ENCODE measurements at regions not wholly inside any gene's neighbourhood (a gene's known extent, or its start where the extent isn't known, plus 50 kb on each side); places are given as distances from the start of the nearest gene placed in this dataset.
"Not testable (repeated sequence)": the region's sequence is repeated elsewhere in the genome, so short reads cannot be mapped to it uniquely, and the experiment has no call there.

DNA sequence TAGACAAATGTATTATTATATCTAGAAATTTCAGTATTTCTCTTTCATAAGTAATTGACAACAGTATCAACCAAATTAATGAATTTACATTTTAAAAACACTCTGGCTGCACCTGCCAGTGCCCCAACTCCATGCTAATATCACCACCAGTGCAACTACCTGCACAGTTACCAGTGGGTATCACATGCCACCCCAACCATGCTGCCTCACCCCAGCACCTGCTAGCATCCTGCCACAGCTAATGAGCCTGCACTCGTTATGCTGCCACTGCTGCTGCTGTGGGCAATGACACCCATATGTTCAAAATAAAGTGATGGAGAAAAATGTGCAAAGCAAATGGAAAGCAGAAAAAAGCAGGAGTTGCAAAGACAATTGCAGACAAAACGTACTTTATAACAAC, 855.9 kb upstream of the MANEA start:
- Histone ChIP-seq H3K4me3 (ENCODE audit: low read length) (no peak overlapping the region), H3K27ac (ENCODE audit: low read length) (no peak overlapping the region), H3K27me3 (ENCODE audit: control insufficient read depth, insufficient read depth, low read length) (no peaks in the 10 kb centered on the region), H3K4me1 (ENCODE audit: control insufficient read depth, insufficient read depth, low read length) (no peaks in the 10 kb centered on the region; the same call in 1 of the 2 replicates), H3K36me3 (ENCODE audit: control insufficient read depth, insufficient read depth, low read length) (no peaks in the 10 kb centered on the region), H3K9me3 (ENCODE audit: control insufficient read depth, insufficient read depth, low read length) (no peaks in the 10 kb centered on the region)
- no CpG with 5 or more reads among the region's 2 CpGs for WGBS (ENCODE audit: insufficient coverage, insufficient read length)
- DNase-seq (ENCODE audit: low read depth, low spot score): no peak

DNA sequence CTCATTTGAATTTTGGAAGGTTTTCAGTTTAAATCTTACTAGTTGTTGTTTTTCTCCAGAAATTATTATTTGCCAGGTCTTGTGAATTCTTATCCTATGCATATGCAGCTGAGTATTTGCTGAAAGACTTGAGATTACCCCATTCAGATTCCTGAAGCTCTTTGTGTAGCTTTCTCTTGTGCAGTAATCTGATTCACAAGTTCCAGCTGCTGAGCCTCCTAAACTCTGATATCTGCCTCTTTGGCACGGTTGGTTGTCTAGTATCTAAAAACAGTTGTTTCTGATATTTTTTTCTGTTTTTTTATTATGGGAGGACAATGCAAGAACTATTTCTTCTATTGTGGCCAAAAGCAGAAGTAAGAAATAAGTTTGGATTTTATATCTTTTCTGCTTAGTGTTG, 863.9 kb upstream of the MANEA start:
- no peaks in the 10 kb centered on the region for H3K36me3 ChIP-seq (ENCODE audit: control insufficient read depth, insufficient read depth, low read length)
- H3K27me3 ChIP-seq (ENCODE audit: control insufficient read depth, insufficient read depth, low read length): no peaks in the 10 kb centered on the region
- no CpG with 5 or more reads among the region's 1 CpG for WGBS (ENCODE audit: insufficient coverage, insufficient read length)
- no peak overlapping the region for H3K4me3 ChIP-seq (ENCODE audit: low read length)
- no peaks in the 10 kb centered on the region for H3K4me1 ChIP-seq (ENCODE audit: control insufficient read depth, insufficient read depth, low read length)
- DNase-seq (ENCODE audit: low read depth, low spot score): no peak
- H3K27ac ChIP-seq (ENCODE audit: low read length): no peak overlapping the region
- no peaks in the 10 kb centered on the region for H3K9me3 ChIP-seq (ENCODE audit: control insufficient read depth, insufficient read depth, low read length)

DNA sequence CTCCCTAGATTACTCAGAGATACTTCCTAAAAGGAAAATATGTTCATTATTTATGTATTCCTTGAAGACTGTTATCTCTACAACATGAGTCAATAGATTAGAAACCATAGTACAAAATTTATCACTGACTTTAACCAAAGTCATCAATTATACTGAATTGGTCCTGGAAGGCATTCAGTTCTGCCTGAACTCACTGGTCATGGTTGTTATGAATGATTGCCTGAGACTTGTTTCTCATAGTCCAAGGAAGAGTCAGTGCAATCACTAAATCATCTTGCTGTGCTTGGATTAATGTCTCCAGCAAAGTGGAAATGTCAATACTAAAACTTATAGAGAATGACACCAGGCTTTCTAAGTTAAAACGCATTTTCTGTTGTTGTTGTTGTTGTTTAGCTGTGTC, 878.6 kb upstream of the MANEA start:
- Histone ChIP-seq H3K4me3 (ENCODE audit: low read length) (no peak overlapping the region), H3K36me3 (ENCODE audit: control insufficient read depth, insufficient read depth, low read length) (no peaks in the 10 kb centered on the region), H3K9me3 (ENCODE audit: control insufficient read depth, insufficient read depth, low read length) (no peaks in the 10 kb centered on the region), H3K27ac (ENCODE audit: low read length) (no peak overlapping the region), H3K4me1 (ENCODE audit: control insufficient read depth, insufficient read depth, low read length) (no peaks in the 10 kb centered on the region), H3K27me3 (ENCODE audit: control insufficient read depth, insufficient read depth, low read length) (no peaks in the 10 kb centered on the region)
- DNase-seq (ENCODE audit: low read depth, low spot score): no peak
- no CpG with 5 or more reads among the region's 1 CpG for WGBS (ENCODE audit: insufficient coverage, insufficient read length)

- not testable (repeated sequence) for H3K27ac ChIP-seq (ENCODE audit: low read length); H3K4me3 ChIP-seq (ENCODE audit: low read length); H3K36me3 ChIP-seq (ENCODE audit: control insufficient read depth, insufficient read depth, low read length); H3K27me3 ChIP-seq (ENCODE audit: control insufficient read depth, insufficient read depth, low read length); DNase-seq (ENCODE audit: low read depth, low spot score); H3K4me1 ChIP-seq (ENCODE audit: control insufficient read depth, insufficient read depth, low read length); H3K9me3 ChIP-seq (ENCODE audit: control insufficient read depth, insufficient read depth, low read length)
- no CpG with 5 or more reads among the region's 6 CpGs for WGBS (ENCODE audit: insufficient coverage, insufficient read length)
Measured at GRCh38 chr6:94687255-94687654, 890.1 kb upstream of the MANEA start.

DNA sequence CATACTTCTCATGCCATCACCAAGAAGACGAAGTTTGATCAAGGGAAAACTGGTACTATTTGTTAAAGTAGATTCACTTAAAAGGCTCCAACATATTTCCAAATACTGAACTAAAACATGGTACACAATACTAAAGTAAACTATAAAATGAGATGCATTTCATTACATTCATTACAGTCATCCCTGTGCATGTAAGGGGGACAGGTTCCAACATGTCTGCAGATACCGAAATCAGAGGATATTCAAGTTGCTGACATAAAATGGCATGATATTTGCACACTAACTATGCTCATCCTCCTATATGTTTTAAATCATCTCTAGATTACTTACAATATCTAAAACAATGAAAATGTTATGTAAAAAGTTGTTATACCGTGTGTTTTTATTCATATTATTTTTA, 893.9 kb upstream of the MANEA start:
- no peak for DNase-seq (ENCODE audit: low read depth, low spot score)
- H3K4me1 ChIP-seq (ENCODE audit: control insufficient read depth, insufficient read depth, low read length): no peaks in the 10 kb centered on the region
- H3K36me3 ChIP-seq (ENCODE audit: control insufficient read depth, insufficient read depth, low read length): no peaks in the 10 kb centered on the region
- no peak overlapping the region for H3K4me3 ChIP-seq (ENCODE audit: low read length)
- H3K27ac ChIP-seq (ENCODE audit: low read length): no peak overlapping the region
- no CpG with 5 or more reads among the region's 3 CpGs for WGBS (ENCODE audit: insufficient coverage, insufficient read length)
- no peaks in the 10 kb centered on the region for H3K27me3 ChIP-seq (ENCODE audit: control insufficient read depth, insufficient read depth, low read length)
- H3K9me3 ChIP-seq (ENCODE audit: control insufficient read depth, insufficient read depth, low read length): no peaks in the 10 kb centered on the region

DNA sequence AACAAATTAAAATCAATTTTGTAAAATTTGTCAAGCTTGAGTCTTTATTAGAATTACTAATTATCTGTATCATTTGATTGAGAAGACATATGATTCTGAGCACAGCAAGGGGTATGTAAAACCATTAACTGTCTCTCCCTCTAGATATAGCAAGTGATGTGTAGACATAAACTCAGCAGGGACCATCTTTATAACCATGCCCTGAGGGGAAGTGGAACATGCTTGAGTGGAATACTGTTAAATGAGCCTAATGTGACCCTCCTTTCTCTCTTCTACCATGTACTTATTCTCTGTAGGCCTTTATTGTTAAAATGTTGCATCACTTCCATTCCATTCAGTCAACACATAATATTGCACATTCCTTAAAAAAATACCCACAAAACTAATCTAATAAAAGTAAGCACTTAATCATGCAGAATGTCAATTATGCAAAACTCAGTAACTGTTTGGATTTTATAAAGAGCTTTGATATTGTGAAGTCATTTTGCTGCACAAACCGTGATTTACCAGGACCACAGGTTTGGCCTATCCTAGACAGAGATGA, 896.6 kb upstream of the MANEA start:
- no peaks in the 10 kb centered on the region for H3K4me1 ChIP-seq (ENCODE audit: control insufficient read depth, insufficient read depth, low read length)
- no peaks in the 10 kb centered on the region for H3K9me3 ChIP-seq (ENCODE audit: control insufficient read depth, insufficient read depth, low read length)
- no peaks in the 10 kb centered on the region for H3K36me3 ChIP-seq (ENCODE audit: control insufficient read depth, insufficient read depth, low read length)
- DNase-seq (ENCODE audit: low read depth, low spot score): no peak
- no CpG with 5 or more reads among the region's 1 CpG for WGBS (ENCODE audit: insufficient coverage, insufficient read length)
- no peak overlapping the region for H3K27ac ChIP-seq (ENCODE audit: low read length)
- no peak overlapping the region for H3K4me3 ChIP-seq (ENCODE audit: low read length)
- H3K27me3 ChIP-seq (ENCODE audit: control insufficient read depth, insufficient read depth, low read length): no peaks in the 10 kb centered on the region

GRCh38 chr6:94673251-94673650, 904.1 kb upstream of the MANEA start:
- no CpG with 5 or more reads among the region's 1 CpG for WGBS (ENCODE audit: insufficient coverage, insufficient read length)
- no peak for DNase-seq (ENCODE audit: low read depth, low spot score)
- H3K27ac ChIP-seq (ENCODE audit: low read length): no peak overlapping the region
- no peak overlapping the region for H3K4me3 ChIP-seq (ENCODE audit: low read length)
- no peaks in the 10 kb centered on the region for H3K27me3 ChIP-seq (ENCODE audit: control insufficient read depth, insufficient read depth, low read length)
- H3K9me3 ChIP-seq (ENCODE audit: control insufficient read depth, insufficient read depth, low read length): no peaks in the 10 kb centered on the region; the same call in 1 of the 2 replicates
- H3K4me1 ChIP-seq (ENCODE audit: control insufficient read depth, insufficient read depth, low read length): peaks cover 2% of the 10 kb centered on the region
- H3K36me3 ChIP-seq (ENCODE audit: control insufficient read depth, insufficient read depth, low read length): no peaks in the 10 kb centered on the region

GRCh38 chr6:94670017-94670416, 907.3 kb upstream of the MANEA start:
- DNase-seq (ENCODE audit: low read depth, low spot score): no peak
- Histone ChIP-seq H3K27ac (ENCODE audit: low read length) (no peak overlapping the region), H3K9me3 (ENCODE audit: control insufficient read depth, insufficient read depth, low read length) (no peaks in the 10 kb centered on the region; the same call in 1 of the 2 replicates), H3K4me1 (ENCODE audit: control insufficient read depth, insufficient read depth, low read length) (peaks cover 2% of the 10 kb centered on the region), H3K4me3 (ENCODE audit: low read length) (no peak overlapping the region), H3K27me3 (ENCODE audit: control insufficient read depth, insufficient read depth, low read length) (no peaks in the 10 kb centered on the region), H3K36me3 (ENCODE audit: control insufficient read depth, insufficient read depth, low read length) (no peaks in the 10 kb centered on the region)
- WGBS (ENCODE audit: insufficient coverage, insufficient read length): no CpG with 5 or more reads among the region's 3 CpGs

DNA sequence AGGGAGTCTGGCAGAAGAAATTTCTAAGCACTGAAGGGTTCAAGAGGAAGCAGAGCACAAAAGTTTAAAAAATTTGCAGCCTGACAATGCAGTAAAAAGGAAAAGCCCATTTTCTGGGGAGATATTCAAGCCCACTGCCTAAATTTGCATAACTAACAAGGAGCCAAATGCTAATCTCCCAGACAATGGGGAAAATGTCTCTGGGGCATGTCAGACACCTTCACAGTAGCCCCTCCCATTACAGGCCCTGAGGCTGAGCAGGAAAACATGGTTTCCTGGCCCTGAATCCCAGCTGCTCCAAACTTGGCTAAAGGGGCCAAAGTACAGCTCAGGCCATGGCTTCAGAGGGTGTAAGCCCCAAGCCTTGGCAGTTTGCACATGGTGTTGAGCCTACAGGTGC, 908.5 kb upstream of the MANEA start:
- Histone ChIP-seq H3K27ac (ENCODE audit: low read length) (no peak overlapping the region), H3K4me1 (ENCODE audit: control insufficient read depth, insufficient read depth, low read length) (peaks cover 2% of the 10 kb centered on the region), H3K36me3 (ENCODE audit: control insufficient read depth, insufficient read depth, low read length) (no peaks in the 10 kb centered on the region), H3K9me3 (ENCODE audit: control insufficient read depth, insufficient read depth, low read length) (no peaks in the 10 kb centered on the region; the same call in 1 of the 2 replicates), H3K4me3 (ENCODE audit: low read length) (no peak overlapping the region), H3K27me3 (ENCODE audit: control insufficient read depth, insufficient read depth, low read length) (no peaks in the 10 kb centered on the region)
- no peak for DNase-seq (ENCODE audit: low read depth, low spot score)

DNA sequence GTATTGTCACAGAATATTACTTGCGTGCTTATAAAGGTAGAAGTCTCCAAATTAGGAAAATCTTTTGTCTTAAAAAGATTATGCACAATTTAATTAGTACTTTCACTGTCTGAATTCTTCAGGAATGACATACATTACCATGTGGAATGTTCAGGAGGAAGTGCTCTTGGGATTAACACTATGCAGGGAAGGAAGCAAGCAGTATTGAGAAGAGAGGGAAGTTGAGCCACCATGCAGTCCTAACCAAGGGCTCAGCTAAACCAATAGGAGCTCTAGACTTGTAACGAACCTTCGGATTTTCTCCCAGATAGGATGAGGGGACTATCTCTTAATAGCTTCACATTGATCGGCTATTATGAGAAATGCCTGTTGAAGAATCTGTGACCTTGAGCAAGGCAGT, 918.4 kb upstream of the MANEA start:
- H3K4me1 ChIP-seq (ENCODE audit: control insufficient read depth, insufficient read depth, low read length): no peaks in the 10 kb centered on the region
- H3K4me3 ChIP-seq (ENCODE audit: low read length): no peak overlapping the region
- no CpG with 5 or more reads among the region's 4 CpGs for WGBS (ENCODE audit: insufficient coverage, insufficient read length)
- H3K27ac ChIP-seq (ENCODE audit: low read length): no peak overlapping the region
- no peaks in the 10 kb centered on the region for H3K36me3 ChIP-seq (ENCODE audit: control insufficient read depth, insufficient read depth, low read length)
- no peaks in the 10 kb centered on the region for H3K9me3 ChIP-seq (ENCODE audit: control insufficient read depth, insufficient read depth, low read length)
- no peaks in the 10 kb centered on the region for H3K27me3 ChIP-seq (ENCODE audit: control insufficient read depth, insufficient read depth, low read length)
- no peak for DNase-seq (ENCODE audit: low read depth, low spot score)

DNA sequence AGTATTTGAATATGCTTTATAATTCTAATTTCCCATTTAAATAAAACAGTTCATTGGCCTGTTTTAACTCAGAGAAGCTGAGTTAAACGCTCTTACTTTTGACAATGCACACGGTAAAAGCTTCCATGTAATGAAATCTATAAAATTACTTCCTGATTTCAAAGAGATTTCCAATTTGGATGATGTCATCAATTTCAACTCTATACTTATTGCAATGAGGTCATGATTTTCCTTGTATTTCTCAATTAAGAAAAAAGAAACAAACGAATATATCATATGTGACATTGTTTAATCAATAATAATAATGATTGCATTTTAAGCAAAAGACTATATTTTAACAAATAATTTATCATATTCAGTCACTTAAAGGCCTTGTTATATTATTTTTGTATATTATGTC, 926.1 kb upstream of the MANEA start:
- Histone ChIP-seq H3K27me3 (ENCODE audit: control insufficient read depth, insufficient read depth, low read length) (no peaks in the 10 kb centered on the region), H3K4me1 (ENCODE audit: control insufficient read depth, insufficient read depth, low read length) (no peaks in the 10 kb centered on the region), H3K4me3 (ENCODE audit: low read length) (no peak overlapping the region), H3K9me3 (ENCODE audit: control insufficient read depth, insufficient read depth, low read length) (no peaks in the 10 kb centered on the region), H3K27ac (ENCODE audit: low read length) (no peak overlapping the region), H3K36me3 (ENCODE audit: control insufficient read depth, insufficient read depth, low read length) (no peaks in the 10 kb centered on the region)
- DNase-seq (ENCODE audit: low read depth, low spot score): no peak
- WGBS (ENCODE audit: insufficient coverage, insufficient read length): no CpG with 5 or more reads among the region's 3 CpGs
